GM23338 (cell line): ENCODE measurements at regions not wholly inside any gene's neighbourhood (a gene's known extent, or its start where the extent isn't known, plus 50 kb on each side); places are given as distances from the start of the nearest gene placed in this dataset.

Source experiments
- ATAC-seq: fragments of 200-7000 bp; cut with Tn5 transposase; 3 replicates; pipeline ENCODE4 v1.9.1; 2020
- DNase-seq: peaks from one replicate; pipeline ENCODE4 v3.0.0-alpha.2; 2015; ENCODE audit warnings: low spot score
- H2AFZ ChIP-seq: fragments of 200-600 bp; sonication (generic); 2 replicates; pipeline ENCODE4 v1.8.0; 2016; ENCODE audit warnings: antibody characterized with exemption, mild to moderate bottlenecking, moderate library complexity
- H3F3A ChIP-seq: fragments of 200-600 bp; sonication (generic); replicated peaks from 2 replicates; pipeline ENCODE4 v1.8.0; 2017; ENCODE audit warnings: antibody characterized with exemption, mixed run types, low read depth
- H3K27ac ChIP-seq: fragments of 200-600 bp; sonication (generic); 2 replicates; pipeline ENCODE4 v1.6.1; 2016; ENCODE audit warnings: low read depth
- H3K27me3 ChIP-seq: fragments of 200-600 bp; sonication (generic); 2 replicates; pipeline ENCODE4 v1.8.0; 2016; ENCODE audit warnings: mild to moderate bottlenecking, mixed run types, moderate library complexity; ENCODE audit not compliant: insufficient read depth
- H3K36me3 ChIP-seq: fragments of 200-600 bp; sonication (generic); 2 replicates; pipeline ENCODE4 v1.8.0; 2016; ENCODE audit warnings: mild to moderate bottlenecking; ENCODE audit not compliant: insufficient read depth
- H3K4me1 ChIP-seq: fragments of 200-600 bp; sonication (generic); 2 replicates; pipeline ENCODE4 v1.8.0; 2016; ENCODE audit warnings: mild to moderate bottlenecking, moderate library complexity; ENCODE audit not compliant: insufficient read depth
- H3K4me2 ChIP-seq: fragments of 200-600 bp; sonication (generic); 2 replicates; pipeline ENCODE4 v1.7.1; 2017; ENCODE audit warnings: mixed run types
- H3K4me3 ChIP-seq: fragments of 200-600 bp; sonication (generic); 2 replicates; pipeline ENCODE4 v1.6.1; 2016; ENCODE audit warnings: mixed run types
- H3K79me2 ChIP-seq: fragments of 200-600 bp; sonication (generic); replicated peaks from 2 replicates; pipeline ENCODE4 v1.8.0; 2017; ENCODE audit warnings: mild to moderate bottlenecking; ENCODE audit not compliant: insufficient read depth
- H3K9me2 ChIP-seq: fragments of 200-600 bp; sonication (generic); 2 replicates; pipeline ENCODE4 v1.8.0; 2017; ENCODE audit not compliant: insufficient read depth
- H4K20me1 ChIP-seq: fragments of 200-600 bp; sonication (generic); replicated peaks from 2 replicates; pipeline ENCODE4 v1.8.0; 2017; ENCODE audit warnings: mild to moderate bottlenecking; ENCODE audit not compliant: insufficient read depth
- H3K27ac Mint-ChIP-seq: 2 replicates; pipeline ENCODE4 v1.8.0; 2020; ENCODE audit warnings: inconsistent platforms, mild to moderate bottlenecking, moderate library complexity, mixed read lengths
- H3K27me3 Mint-ChIP-seq: 3 replicates; pipeline ENCODE4 v1.8.0; 2022; ENCODE audit warnings: low read depth, mild to moderate bottlenecking, moderate library complexity, mixed read lengths, inconsistent platforms; ENCODE audit not compliant: insufficient read depth, poor library complexity
- H3K36me3 Mint-ChIP-seq: 3 replicates; pipeline ENCODE4 v1.8.0; 2021; ENCODE audit warnings: low read depth, mild to moderate bottlenecking, inconsistent platforms, moderate library complexity, mixed read lengths
- H3K4me1 Mint-ChIP-seq: 3 replicates; pipeline ENCODE4 v1.8.0; 2020; ENCODE audit warnings: mild to moderate bottlenecking, inconsistent platforms, mixed read lengths
- H3K4me3 Mint-ChIP-seq: 3 replicates; pipeline ENCODE4 v1.8.0; 2021; ENCODE audit warnings: moderate library complexity, mild to moderate bottlenecking, inconsistent platforms, mixed read lengths
- H3K9me3 Mint-ChIP-seq: 3 replicates; pipeline ENCODE4 v1.8.0; 2020; ENCODE audit warnings: moderate library complexity, mild to moderate bottlenecking, inconsistent platforms, mixed read lengths
- ETS1 ChIP-seq: IDR thresholded peaks from 2 replicates; pipeline ENCODE4 v1.6.1; 2016; ENCODE audit warnings: antibody characterized with exemption
- EZH2 ChIP-seq: fragments of 200-600 bp; sonication (generic); IDR thresholded peaks from one replicate; pipeline ENCODE4 v1.8.0; 2017; ENCODE audit warnings: antibody characterized with exemption, mild to moderate bottlenecking, low read depth; ENCODE audit not compliant: unreplicated experiment
- EZH2phosphoT487 ChIP-seq: fragments of 200-600 bp; sonication (generic); IDR thresholded peaks from one replicate; pipeline ENCODE4 v1.8.1; 2018; ENCODE audit warnings: antibody characterized with exemption; ENCODE audit not compliant: unreplicated experiment
- NANOG ChIP-seq: IDR thresholded peaks from 2 replicates; pipeline ENCODE4 v1.6.1; 2016; ENCODE audit warnings: antibody characterized with exemption, borderline replicate concordance
- POLR2AphosphoS5 ChIP-seq: IDR thresholded peaks from 2 replicates; pipeline ENCODE4 v1.6.1; 2016; ENCODE audit warnings: antibody characterized with exemption, low read depth
- REST ChIP-seq: IDR thresholded peaks from one replicate; pipeline ENCODE4 v1.6.1; 2018; ENCODE audit warnings: antibody characterized with exemption; ENCODE audit not compliant: unreplicated experiment
- STAT1 ChIP-seq: IDR thresholded peaks from one replicate; pipeline ENCODE4 v1.6.1; 2016; ENCODE audit warnings: antibody characterized with exemption; ENCODE audit not compliant: unreplicated experiment
- ZNF114 ChIP-seq: fragments of 250-450 bp; sonication (Bioruptor Pico); IDR thresholded peaks from 2 replicates; pipeline ENCODE4 v1.5.0; 2020; ENCODE audit warnings: mild to moderate bottlenecking, moderate library complexity
- ZNF331 ChIP-seq: fragments of 250-450 bp; sonication (Bioruptor Pico); IDR thresholded peaks from 2 replicates; pipeline ENCODE4 v1.5.0; 2020; ENCODE audit warnings: low read depth, mild to moderate bottlenecking, moderate library complexity

GRCh38 chr18:78113940-78114251 is 864.2 kb downstream of the GALR1 start (continued):
- TF ChIP-seq EZH2 (no peak), ETS1 (no peak), REST (no peak), STAT1 (no peak), ZNF114 (CRISPR knock-in tag) (no peak)

- H3K4me3 Mint-ChIP-seq, result no peak overlapping the region
- Histone ChIP-seq H3F3A (no peaks in the 10 kb centered on the region), H4K20me1 (no peaks in the 10 kb centered on the region), H3K4me3 (no peak overlapping the region), H3K27me3 (no peaks in the 10 kb centered on the region), H3K4me1 (no peaks in the 10 kb centered on the region), H3K4me2 (no peak overlapping the region), H3K9me2 (no peaks in the 10 kb centered on the region), H2AFZ (no peak overlapping the region), H3K36me3 (no peaks in the 10 kb centered on the region; the same call in 1 of the 2 replicates), H3K79me2 (no peaks in the 10 kb centered on the region), H3K27ac (no peak overlapping the region)
- TF ChIP-seq ZNF114 (CRISPR knock-in tag), result no peak
- H3K27me3 Mint-ChIP-seq, result no peaks in the 10 kb centered on the region
- no peaks in the 10 kb centered on the region for H3K4me1 Mint-ChIP-seq
- DNase-seq (no peak), ATAC-seq (no peak)
- H3K9me3 Mint-ChIP-seq, result peaks cover 94% of the 10 kb centered on the region
- H3K27ac Mint-ChIP-seq, result no peak overlapping the region
- H3K36me3 Mint-ChIP-seq, result peaks cover 31% of the 10 kb centered on the region
Measured at GRCh38 chr18:78115896-78116561, 863.6 kb upstream of the SALL3 start.

GRCh38 chr18:78123144-78123909 is 856.3 kb upstream of the SALL3 start:
- H3K27me3 ChIP-seq, result no peaks in the 10 kb centered on the region
- H2AFZ ChIP-seq, result no peak overlapping the region
- no peaks in the 10 kb centered on the region for H3K79me2 ChIP-seq
- H3K9me3 Mint-ChIP-seq, result peaks cover 98% of the 10 kb centered on the region
- H3K4me1 Mint-ChIP-seq, result no peaks in the 10 kb centered on the region
- H3K4me2 ChIP-seq, result no peak overlapping the region
- H3K9me2 ChIP-seq, result no peaks in the 10 kb centered on the region
- peaks cover 4% of the 10 kb centered on the region; the same call in 1 of the 2 replicates for H3K36me3 ChIP-seq
- DNase-seq, result no peak
- H3K27ac Mint-ChIP-seq, result no peak overlapping the region
- peaks cover 7% of the 10 kb centered on the region; the same call in 1 of the 2 replicates for H3F3A ChIP-seq
- no peak overlapping the region for H3K4me3 ChIP-seq
- no peak overlapping the region for H3K4me3 Mint-ChIP-seq
- no peaks in the 10 kb centered on the region for H4K20me1 ChIP-seq
- no peaks in the 10 kb centered on the region for H3K4me1 ChIP-seq
- ATAC-seq, result no peak
- H3K36me3 Mint-ChIP-seq, result peaks cover 52% of the 10 kb centered on the region
- H3K27me3 Mint-ChIP-seq, result peaks cover 6% of the 10 kb centered on the region
- no peak overlapping the region for H3K27ac ChIP-seq
- no peak for TF ChIP-seq EZH2phosphoT487
- TF ChIP-seq POLR2AphosphoS5, result no peak
- TF ChIP-seq ZNF331 (CRISPR knock-in tag), result no peak
- TF ChIP-seq NANOG, result no peak
- TF ChIP-seq REST, result no peak
- TF ChIP-seq ZNF114 (CRISPR knock-in tag), result no peak
- no peak for TF ChIP-seq STAT1
